ENCODE measurements at regions not wholly inside any gene's neighbourhood (a gene's known extent, or its start where the extent isn't known, plus 50 kb on each side); places are given as distances from the start of the nearest gene placed in this dataset.

DNA sequence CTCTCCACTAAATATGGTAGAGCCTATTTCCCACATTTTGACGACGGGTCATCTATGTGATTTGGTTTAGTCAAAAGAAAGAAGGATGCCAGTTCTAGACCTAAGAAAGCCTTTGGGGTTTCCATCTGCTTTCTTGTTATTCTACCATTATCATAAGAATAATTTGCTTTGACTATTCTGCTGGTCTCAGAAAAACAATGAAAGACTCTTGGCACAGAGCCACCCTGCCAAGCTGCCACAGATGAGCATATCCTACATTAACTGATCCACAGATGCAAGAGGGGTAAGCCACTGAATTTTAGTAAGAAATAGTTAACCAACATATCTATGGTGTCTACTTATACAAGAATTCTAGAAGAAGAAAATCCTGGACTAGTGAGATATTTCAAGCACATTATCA is 158.6 kb upstream of the MAGI2 start:
- DNase-seq (ENCODE audit: low read depth), result no peak
- TF ChIP-seq, protein P1, sequence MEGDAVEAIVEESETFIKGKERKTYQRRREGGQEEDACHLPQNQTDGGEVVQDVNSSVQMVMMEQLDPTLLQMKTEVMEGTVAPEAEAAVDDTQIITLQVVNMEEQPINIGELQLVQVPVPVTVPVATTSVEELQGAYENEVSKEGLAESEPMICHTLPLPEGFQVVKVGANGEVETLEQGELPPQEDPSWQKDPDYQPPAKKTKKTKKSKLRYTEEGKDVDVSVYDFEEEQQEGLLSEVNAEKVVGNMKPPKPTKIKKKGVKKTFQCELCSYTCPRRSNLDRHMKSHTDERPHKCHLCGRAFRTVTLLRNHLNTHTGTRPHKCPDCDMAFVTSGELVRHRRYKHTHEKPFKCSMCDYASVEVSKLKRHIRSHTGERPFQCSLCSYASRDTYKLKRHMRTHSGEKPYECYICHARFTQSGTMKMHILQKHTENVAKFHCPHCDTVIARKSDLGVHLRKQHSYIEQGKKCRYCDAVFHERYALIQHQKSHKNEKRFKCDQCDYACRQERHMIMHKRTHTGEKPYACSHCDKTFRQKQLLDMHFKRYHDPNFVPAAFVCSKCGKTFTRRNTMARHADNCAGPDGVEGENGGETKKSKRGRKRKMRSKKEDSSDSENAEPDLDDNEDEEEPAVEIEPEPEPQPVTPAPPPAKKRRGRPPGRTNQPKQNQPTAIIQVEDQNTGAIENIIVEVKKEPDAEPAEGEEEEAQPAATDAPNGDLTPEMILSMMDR (IDR thresholded peaks at IDR 0.05; ENCODE audit: low read depth, low read length), result no peak
- TF ChIP-seq POLR2A (IDR thresholded peaks at IDR 0.05; ENCODE audit: extremely low read depth, insufficient read length) (no peak), MYC (IDR thresholded peaks at IDR 0.05; ENCODE audit: low read depth, low read length) (no peak)
- TF ChIP-seq, protein P2, sequence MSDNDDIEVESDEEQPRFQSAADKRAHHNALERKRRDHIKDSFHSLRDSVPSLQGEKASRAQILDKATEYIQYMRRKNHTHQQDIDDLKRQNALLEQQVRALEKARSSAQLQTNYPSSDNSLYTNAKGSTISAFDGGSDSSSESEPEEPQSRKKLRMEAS (IDR thresholded peaks at IDR 0.05; ENCODE audit: low read depth, low read length), result no peak

DNA sequence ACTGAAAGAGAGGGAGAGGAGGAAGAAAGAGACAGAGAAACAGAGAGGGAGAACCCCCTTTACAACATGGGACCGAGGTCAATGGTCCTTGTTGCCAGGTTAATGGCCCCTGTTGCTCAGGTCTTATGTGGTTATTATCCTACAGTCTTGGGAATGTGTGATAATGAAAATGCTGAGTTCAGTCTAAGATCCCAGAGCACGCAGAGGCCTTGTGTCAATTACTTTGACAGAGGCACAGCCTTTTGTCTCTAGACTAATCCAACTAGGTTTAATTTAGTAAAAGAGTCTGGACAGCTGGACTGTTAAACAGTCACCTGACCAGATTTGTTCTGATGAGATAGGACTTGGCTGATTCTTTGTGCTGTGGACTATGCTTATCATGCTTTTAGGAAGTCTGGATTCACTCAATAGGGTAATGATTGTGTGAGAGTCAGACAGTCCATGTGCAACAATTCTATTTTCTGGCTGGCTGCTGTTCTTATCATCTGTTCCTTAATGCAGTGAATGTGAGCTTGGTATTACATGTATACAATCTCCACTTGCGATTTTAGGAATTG is 157.4 kb upstream of the MAGI2 start:
- DNase-seq (ENCODE audit: low read depth), result no peak
- H3K4me3 ChIP-seq (ENCODE audit: low read depth, low read length), result no peak overlapping the region

More for the DNA sequence above, 158.6 kb upstream of the MAGI2 start:
- H3K4me3 ChIP-seq (ENCODE audit: low read depth, low read length), result no peak overlapping the region

DNA sequence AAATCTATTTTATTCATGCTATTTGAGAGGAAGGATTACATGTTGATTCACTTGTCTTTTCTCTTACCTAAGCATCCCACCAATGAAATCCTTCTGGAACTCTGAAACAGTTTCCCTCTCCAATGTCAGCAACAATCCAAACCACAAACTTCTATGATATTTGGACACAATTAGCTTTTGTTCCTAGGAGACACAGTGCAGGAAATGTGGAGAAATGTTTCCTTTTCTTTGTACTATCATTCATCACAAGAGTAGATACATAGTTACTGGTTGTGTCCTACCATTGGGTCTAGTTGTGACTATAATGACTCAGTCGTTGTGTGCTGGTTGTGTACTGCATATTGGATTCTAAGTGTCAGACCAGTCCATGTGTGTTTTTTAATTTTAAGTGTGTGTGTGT is 156.8 kb upstream of the MAGI2 start:
- no peak overlapping the region for H3K4me3 ChIP-seq (ENCODE audit: low read depth, low read length)
- no peak for DNase-seq (ENCODE audit: low read depth)
- TF ChIP-seq, protein P1 (IDR thresholded peaks at IDR 0.05; ENCODE audit: low read depth, low read length), result no peak
- TF ChIP-seq POLR2A (IDR thresholded peaks at IDR 0.05; ENCODE audit: extremely low read depth, insufficient read length) (no peak), MYC (IDR thresholded peaks at IDR 0.05; ENCODE audit: low read depth, low read length) (no peak)
- TF ChIP-seq, protein P2 (IDR thresholded peaks at IDR 0.05; ENCODE audit: low read depth, low read length), result no peak

More for the DNA sequence above, 157.4 kb upstream of the MAGI2 start:
- TF ChIP-seq MYC (IDR thresholded peaks at IDR 0.05; ENCODE audit: low read depth, low read length) (no peak), POLR2A (IDR thresholded peaks at IDR 0.05; ENCODE audit: extremely low read depth, insufficient read length) (no peak)
- TF ChIP-seq, protein P1 (IDR thresholded peaks at IDR 0.05; ENCODE audit: low read depth, low read length), result no peak
- TF ChIP-seq, protein P2 (IDR thresholded peaks at IDR 0.05; ENCODE audit: low read depth, low read length), result no peak

DNA sequence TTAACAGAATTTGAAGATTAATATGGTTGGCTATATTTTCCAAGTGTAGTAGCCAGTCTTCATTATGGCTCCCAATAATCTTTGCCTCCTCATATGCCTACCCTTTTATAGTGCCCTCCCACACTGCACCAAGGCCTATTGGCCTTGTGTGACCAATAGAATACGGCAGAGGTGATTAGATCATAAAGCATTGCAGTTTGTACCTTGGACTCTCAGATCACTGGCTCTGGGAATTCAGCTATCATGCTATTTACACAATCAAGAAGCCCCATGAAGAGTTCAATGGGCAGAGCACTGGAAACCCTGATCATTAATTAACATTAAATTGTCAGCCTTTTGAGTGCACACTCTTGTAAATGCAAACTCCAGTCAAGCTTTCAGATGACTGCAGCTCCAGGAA is 154.5 kb upstream of the MAGI2 start:
- no peak for DNase-seq (ENCODE audit: low read depth)

DNA sequence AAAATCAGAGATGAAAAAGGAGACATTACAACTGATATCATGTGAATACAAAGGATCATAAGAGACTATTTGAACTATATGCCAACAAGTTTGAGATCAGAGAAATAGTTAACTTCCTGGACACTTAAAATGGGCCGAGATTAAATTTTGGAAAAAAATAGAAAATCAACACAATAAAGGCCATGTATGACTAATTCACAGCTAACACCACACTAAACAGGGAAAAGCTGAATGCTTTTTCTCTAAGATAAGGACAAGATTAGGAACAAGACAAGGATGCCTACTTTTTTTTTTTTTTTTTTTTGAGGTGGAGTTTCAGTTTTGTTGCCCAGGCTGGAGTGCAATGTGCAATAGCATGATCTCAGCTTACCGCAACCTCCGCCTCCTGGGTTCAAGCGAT is 151.4 kb upstream of the MAGI2 start:
- TF ChIP-seq MYC (IDR thresholded peaks at IDR 0.05; ENCODE audit: low read depth, low read length) (no peak), POLR2A (IDR thresholded peaks at IDR 0.05; ENCODE audit: extremely low read depth, insufficient read length) (no peak)
- TF ChIP-seq, protein P1 (IDR thresholded peaks at IDR 0.05; ENCODE audit: low read depth, low read length), result no peak
- TF ChIP-seq, protein P2 (IDR thresholded peaks at IDR 0.05; ENCODE audit: low read depth, low read length), result no peak
- no peak for DNase-seq (ENCODE audit: low read depth)
- no peak overlapping the region for H3K4me3 ChIP-seq (ENCODE audit: low read depth, low read length)

More for the DNA sequence above, 154.5 kb upstream of the MAGI2 start:
- TF ChIP-seq MYC (IDR thresholded peaks at IDR 0.05; ENCODE audit: low read depth, low read length), result no peak
- no peak for TF ChIP-seq POLR2A (IDR thresholded peaks at IDR 0.05; ENCODE audit: extremely low read depth, insufficient read length)
- TF ChIP-seq, protein P1 (IDR thresholded peaks at IDR 0.05; ENCODE audit: low read depth, low read length), result no peak
- TF ChIP-seq, protein P2 (IDR thresholded peaks at IDR 0.05; ENCODE audit: low read depth, low read length), result no peak
- H3K4me3 ChIP-seq (ENCODE audit: low read depth, low read length), result no peak overlapping the region

All from NB4 (cell line).